Kidney (tissue), 13 donors: ENCODE measurements at regions not wholly inside any gene's neighbourhood (a gene's known extent, or its start where the extent isn't known, plus 50 kb on each side); places are given as distances from the start of the nearest gene placed in this dataset.
"Not testable (repeated sequence)": the region's sequence is repeated elsewhere in the genome, so short reads cannot be mapped to it uniquely, and the experiment has no call there.

Experiments
- DNase-seq, 5 donors: peaks; one replicate each; pipeline ENCODE4 v3.0.0-alpha.2; 2013 to 2020
- FAIRE-seq: peaks from 2 replicates; lab custom pipeline; 2012; peaks lifted over from hg19 to GRCh38; lab: Jason Lieb, UNC
- H3K27ac ChIP-seq, 2 donors: one replicate each; pipeline ENCODE4 v1.7.0; 2013; ENCODE audit warnings: low read depth in 2 of 2, low read length in 2 of 2, inconsistent platforms in 1 of 2
- H3K27me3 ChIP-seq: one replicate; pipeline ENCODE4 v1.7.1; 2013; ENCODE audit warnings: low read length, inconsistent platforms; ENCODE audit not compliant: control insufficient read depth, insufficient read depth
- H3K36me3 ChIP-seq, 3 donors: one replicate each; pipeline versions ENCODE4 v1.7.0 to v1.7.1; 2013; ENCODE audit warnings: low read length in 3 of 3, control low read depth in 1 of 3, inconsistent platforms in 1 of 3; ENCODE audit not compliant: insufficient read depth in 3 of 3, control insufficient read depth in 2 of 3
- H3K4me1 ChIP-seq, 3 donors: one replicate each; pipeline versions ENCODE4 v1.7.0 to v1.7.1; 2013; ENCODE audit warnings: low read length in 3 of 3, inconsistent platforms in 1 of 3, low read depth in 1 of 3; ENCODE audit not compliant: control insufficient read depth in 2 of 3, insufficient read depth in 2 of 3
- H3K4me3 ChIP-seq, 3 donors: one replicate each; pipeline versions ENCODE4 v1.7.0 to v1.8.1; 2013; ENCODE audit warnings: low read length in 3 of 3, control low read depth in 1 of 3, inconsistent platforms in 1 of 3
- H3K9ac ChIP-seq, 3 donors: one replicate each; pipeline versions ENCODE4 v1.7.0 to v1.7.1; 2013; ENCODE audit warnings: low read length in 3 of 3, control low read depth in 1 of 3, inconsistent platforms in 1 of 3
- H3K9me3 ChIP-seq, 3 donors: one replicate each; pipeline versions ENCODE4 v1.7.0 to v1.7.1; 2013; ENCODE audit warnings: low read length in 3 of 3, control low read depth in 1 of 3, inconsistent platforms in 1 of 3; ENCODE audit not compliant: control insufficient read depth in 2 of 3, insufficient read depth in 1 of 3
- intact Hi-C: fragments of 100-400 bp; cut with DNase I; formaldehyde crosslinking; loops from one replicate; pipeline ENCODE4 v1.11.1; 2022
- TF ChIP-seq, protein P1 (sequence below): IDR thresholded peaks from 3 replicates; pipeline ENCODE4 v1.5.1; 2012; ENCODE audit warnings: mild to moderate bottlenecking, moderate library complexity, borderline replicate concordance; ENCODE audit not compliant: insufficient read depth; ENCODE audit errors: extremely low read depth
- donor health status: control.
- donor health status: control.
- donor health status: control.
- donor health status: control.
- donor health status: control.
- donor health status: DM: yes; HTN: yes; CAD: no.
- donor health status: Normal renal cell carcinoma (clear cell type).

DNA sequence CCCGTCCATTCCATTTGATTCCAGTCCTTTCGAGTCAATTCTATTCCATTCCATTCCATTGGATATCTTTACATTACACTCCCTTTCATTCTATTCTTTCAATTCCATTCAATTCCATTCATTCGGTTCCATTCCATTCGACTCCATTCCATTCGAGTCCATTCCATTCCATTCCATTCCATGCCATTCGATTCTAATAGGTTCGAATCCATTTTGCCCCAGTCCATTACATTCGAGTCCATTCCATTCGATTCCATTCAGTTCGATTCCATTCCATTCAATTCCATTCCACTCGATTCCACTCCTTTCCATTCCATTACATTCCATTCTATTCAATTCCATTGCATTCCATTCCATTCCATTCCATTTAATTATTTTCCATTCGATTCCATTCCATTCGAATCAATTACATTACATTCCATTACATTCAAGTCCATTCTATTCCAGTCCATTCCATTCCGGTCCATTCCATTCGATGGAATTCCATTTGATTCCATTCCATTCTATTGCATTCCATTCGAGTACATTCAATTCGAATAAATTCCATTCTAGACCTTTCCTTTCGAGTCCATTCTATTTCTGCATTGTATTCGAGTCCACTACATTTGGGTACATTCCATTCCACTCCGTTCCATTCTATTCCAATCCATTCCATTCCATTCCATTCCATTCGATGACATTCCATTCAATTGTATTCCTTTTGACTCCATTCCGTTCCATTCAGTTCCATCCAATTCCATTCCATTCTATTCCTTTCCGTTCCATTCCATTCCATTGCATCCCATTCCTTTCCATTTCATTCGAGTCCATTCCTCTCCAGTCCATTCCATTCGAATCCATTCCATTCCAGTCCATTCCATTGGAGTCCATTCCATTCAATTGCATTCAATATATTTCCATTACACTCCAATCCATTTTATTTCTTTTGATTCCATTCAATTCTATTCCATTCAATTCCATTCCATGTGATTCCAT is 2604.8 kb upstream of the TPTE start:
- Histone ChIP-seq H3K4me3 (no peak overlapping the region), H3K36me3 (no peaks in the 10 kb centered on the region), H3K9me3 (peaks cover 6 to 29% (median 22%) of the 10 kb centered on the region in 3 donors), H3K9ac (no peak overlapping the region), H3K27ac (no peak overlapping the region), H3K27me3 (no peaks in the 10 kb centered on the region), H3K4me1 (no peaks in the 10 kb centered on the region)
- DNase-seq (no peak), FAIRE-seq (no peak)
- intact Hi-C loops, result no loop called here
- TF ChIP-seq, protein P1, sequence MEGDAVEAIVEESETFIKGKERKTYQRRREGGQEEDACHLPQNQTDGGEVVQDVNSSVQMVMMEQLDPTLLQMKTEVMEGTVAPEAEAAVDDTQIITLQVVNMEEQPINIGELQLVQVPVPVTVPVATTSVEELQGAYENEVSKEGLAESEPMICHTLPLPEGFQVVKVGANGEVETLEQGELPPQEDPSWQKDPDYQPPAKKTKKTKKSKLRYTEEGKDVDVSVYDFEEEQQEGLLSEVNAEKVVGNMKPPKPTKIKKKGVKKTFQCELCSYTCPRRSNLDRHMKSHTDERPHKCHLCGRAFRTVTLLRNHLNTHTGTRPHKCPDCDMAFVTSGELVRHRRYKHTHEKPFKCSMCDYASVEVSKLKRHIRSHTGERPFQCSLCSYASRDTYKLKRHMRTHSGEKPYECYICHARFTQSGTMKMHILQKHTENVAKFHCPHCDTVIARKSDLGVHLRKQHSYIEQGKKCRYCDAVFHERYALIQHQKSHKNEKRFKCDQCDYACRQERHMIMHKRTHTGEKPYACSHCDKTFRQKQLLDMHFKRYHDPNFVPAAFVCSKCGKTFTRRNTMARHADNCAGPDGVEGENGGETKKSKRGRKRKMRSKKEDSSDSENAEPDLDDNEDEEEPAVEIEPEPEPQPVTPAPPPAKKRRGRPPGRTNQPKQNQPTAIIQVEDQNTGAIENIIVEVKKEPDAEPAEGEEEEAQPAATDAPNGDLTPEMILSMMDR, result no peak

DNA sequence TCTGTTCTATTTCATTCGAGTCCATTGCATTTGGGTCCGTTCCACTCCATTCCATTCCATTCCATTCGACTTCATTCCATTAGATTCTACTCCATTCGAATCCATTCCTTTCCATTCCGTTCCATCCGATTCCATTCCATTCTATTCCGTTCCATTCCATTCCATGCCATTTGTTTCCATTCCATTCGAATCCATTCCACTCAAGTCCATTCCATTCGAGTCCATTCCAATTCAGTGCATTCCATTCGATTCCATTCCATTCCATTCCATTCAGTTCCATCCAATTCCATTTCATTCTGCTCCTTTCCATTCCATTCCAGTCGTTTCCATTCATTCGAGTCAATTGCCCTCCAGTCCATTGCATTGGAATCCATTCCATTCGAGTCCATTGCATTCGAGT is 2603.7 kb upstream of the TPTE start:
- TF ChIP-seq, protein P1, result no peak
- Histone ChIP-seq H3K27ac (no peak overlapping the region), H3K4me3 (no peak overlapping the region), H3K9ac (no peak overlapping the region), H3K9me3 (peaks cover 6 to 40% (median 31%) of the 10 kb centered on the region in 3 donors), H3K4me1 (no peaks in the 10 kb centered on the region), H3K36me3 (no peaks in the 10 kb centered on the region), H3K27me3 (no peaks in the 10 kb centered on the region)
- FAIRE-seq, result no peak
- no peak for DNase-seq
- intact Hi-C loops, result no loop called here

DNA sequence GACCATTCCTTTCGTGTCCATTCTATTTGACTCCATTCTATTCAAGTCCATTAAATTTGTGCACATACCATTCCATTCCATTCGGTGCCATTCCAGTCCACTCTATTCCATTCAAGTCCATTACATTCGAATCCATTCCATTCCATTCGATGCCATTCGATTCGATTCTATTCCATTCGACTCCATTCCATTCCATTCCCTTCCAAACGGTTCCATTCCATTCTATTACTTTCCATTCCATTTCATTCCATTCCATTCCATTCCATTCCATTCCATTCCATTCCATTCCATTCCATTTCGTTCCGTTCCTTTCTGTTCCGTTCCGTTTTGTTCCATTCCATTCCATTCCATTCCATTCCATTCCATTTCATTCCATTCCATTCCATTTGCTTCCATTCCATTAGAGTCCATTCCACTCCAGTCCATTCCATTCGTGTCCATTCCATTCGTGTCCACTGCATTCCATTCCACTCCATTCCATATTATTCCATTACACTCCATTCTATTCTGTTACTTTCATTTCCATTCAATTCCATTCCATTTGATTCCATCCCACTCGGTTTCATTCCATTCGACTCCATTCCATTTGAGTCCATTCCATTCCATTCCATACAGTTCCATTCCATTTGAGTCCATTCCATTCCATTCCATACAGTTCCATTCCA is 2595.3 kb upstream of the TPTE start:
- H3K9ac ChIP-seq, FAIRE-seq, H3K4me3 ChIP-seq, H3K4me1 ChIP-seq, H3K27me3 ChIP-seq, DNase-seq, H3K36me3 ChIP-seq, intact Hi-C loops, H3K27ac ChIP-seq: not testable (repeated sequence)
- peaks cover 38 to 61% (median 60%) of the 10 kb centered on the region in 3 donors for H3K9me3 ChIP-seq

DNA sequence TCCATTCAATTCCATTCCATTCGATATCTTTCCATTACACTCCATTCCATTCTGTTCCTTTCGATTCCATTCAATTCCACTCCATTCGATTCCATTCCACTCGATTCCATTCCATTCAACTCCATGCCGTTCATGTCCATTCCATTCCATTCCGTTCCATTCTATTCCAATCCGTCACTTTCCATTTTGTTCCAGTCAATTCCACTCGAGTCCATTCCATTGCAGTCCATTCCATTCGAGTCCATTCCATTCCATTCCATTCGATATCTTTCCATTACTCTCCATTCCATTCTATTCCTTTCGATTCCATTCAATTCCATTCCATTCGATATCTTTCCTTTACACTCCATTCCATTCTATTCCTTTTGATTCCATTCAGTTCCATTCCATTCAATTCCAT is 2592.9 kb upstream of the TPTE start:
- intact Hi-C loops, H3K36me3 ChIP-seq, FAIRE-seq, H3K9ac ChIP-seq, H3K4me3 ChIP-seq, DNase-seq, H3K27ac ChIP-seq, H3K27me3 ChIP-seq, H3K4me1 ChIP-seq: not testable (repeated sequence)
- peaks cover 31 to 86% (median 59%) of the 10 kb centered on the region in 3 donors for H3K9me3 ChIP-seq

DNA sequence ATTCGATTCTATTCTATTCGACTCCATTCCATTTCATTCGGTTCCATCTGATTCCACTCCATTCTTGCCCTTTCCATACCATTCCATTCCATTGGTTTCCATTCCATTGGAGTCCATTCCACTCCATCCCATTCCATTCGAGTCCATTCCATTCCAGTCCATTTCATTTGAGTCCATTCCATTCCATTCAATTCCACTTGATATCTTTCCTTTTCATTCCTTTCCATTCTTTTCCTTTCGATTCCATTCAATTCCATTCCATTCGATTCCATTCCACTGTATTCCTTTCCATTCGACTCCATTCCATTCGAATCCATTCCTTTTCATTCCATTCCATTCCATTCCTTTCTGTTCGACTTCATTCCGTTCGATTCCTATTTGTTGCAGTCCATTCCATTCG is 2591.8 kb upstream of the TPTE start:
- DNase-seq, FAIRE-seq, H3K4me3 ChIP-seq, H3K27me3 ChIP-seq, H3K4me1 ChIP-seq, H3K9ac ChIP-seq, H3K27ac ChIP-seq, H3K36me3 ChIP-seq, intact Hi-C loops: not testable (repeated sequence)
- H3K9me3 ChIP-seq, result peaks cover 33 to 91% (median 53%) of the 10 kb centered on the region in 3 donors

DNA sequence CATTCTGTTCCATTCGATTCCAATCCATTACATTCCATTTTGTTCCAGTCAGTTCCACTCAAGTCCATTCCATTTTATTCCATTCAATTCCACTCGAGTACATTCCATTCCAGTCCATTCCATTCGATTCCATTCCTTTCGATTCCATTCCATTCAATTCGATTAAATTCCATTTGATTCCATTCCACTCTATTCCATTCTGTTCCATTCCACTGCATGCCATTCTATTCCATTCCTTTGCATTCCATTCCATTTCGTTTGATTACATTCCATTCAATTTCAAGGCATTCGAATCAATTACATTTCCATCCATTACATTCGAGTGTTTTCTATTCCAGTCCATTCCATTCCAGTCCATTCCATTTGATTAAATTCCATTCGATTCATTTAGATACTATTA is 2590.9 kb upstream of the TPTE start:
- H3K27ac ChIP-seq, intact Hi-C loops, DNase-seq, H3K9ac ChIP-seq, FAIRE-seq, H3K4me3 ChIP-seq, H3K36me3 ChIP-seq, H3K4me1 ChIP-seq, H3K27me3 ChIP-seq: not testable (repeated sequence)
- H3K9me3 ChIP-seq, result peaks cover 29 to 90% (median 53%) of the 10 kb centered on the region in 3 donors
